Fibroblast of lung (primary cell): ENCODE measurements at regions not wholly inside any gene's neighbourhood (a gene's known extent, or its start where the extent isn't known, plus 50 kb on each side); places are given as distances from the start of the nearest gene placed in this dataset.

ENCODE experiments used
- DNase-seq, 2 donors: peaks; one replicate each; pipeline versions ENCODE4 v3.0.0 to v3.0.0-alpha.2; 2010; ENCODE audit warnings: low read depth in 2 of 2
- H2AFZ ChIP-seq: 2 replicates; pipeline ENCODE4 v1.5.1; 2012; ENCODE audit warnings: low read length, control low read depth, inconsistent platforms
- H3K27ac ChIP-seq: 2 replicates; pipeline ENCODE4 v1.5.1; 2011; ENCODE audit warnings: low read length, control low read depth; ENCODE audit not compliant: insufficient read depth
- H3K27me3 ChIP-seq: 2 replicates; pipeline ENCODE4 v1.5.1; 2011; ENCODE audit warnings: mild to moderate bottlenecking, low read length; ENCODE audit not compliant: control insufficient read depth, insufficient read depth
- H3K36me3 ChIP-seq: 2 replicates; pipeline ENCODE4 v1.5.1; 2011; ENCODE audit warnings: low read length; ENCODE audit not compliant: control insufficient read depth, insufficient read depth
- H3K4me1 ChIP-seq: 2 replicates; pipeline ENCODE4 v1.5.1; 2011; ENCODE audit warnings: low read length; ENCODE audit not compliant: control insufficient read depth, insufficient read depth; ENCODE audit errors: extremely low read depth
- H3K4me2 ChIP-seq: 2 replicates; pipeline ENCODE4 v1.5.1; 2011; ENCODE audit warnings: low read length, control low read depth; ENCODE audit not compliant: insufficient read depth; ENCODE audit errors: extremely low read depth
- H3K4me3 ChIP-seq, 4 experiments: fragments of 200-600 bp in 1 of 4; sonication (generic) in 1 of 4; replicated peaks in 1 of 4; 2 replicates each; pipeline ENCODE4 v1.5.1; 2011 to 2016; ENCODE audit warnings: low read length in 4 of 4, low read depth in 3 of 4, mild to moderate bottlenecking in 3 of 4, control low read depth in 2 of 4, inconsistent platforms in 1 of 4, mixed read lengths in 1 of 4; ENCODE audit not compliant: insufficient read depth in 1 of 4; ENCODE audit errors: control extremely low read depth in 1 of 4
- H3K79me2 ChIP-seq: 2 replicates; pipeline ENCODE4 v1.5.1; 2012; ENCODE audit warnings: mild to moderate bottlenecking, low read length, inconsistent platforms; ENCODE audit not compliant: control insufficient read depth, insufficient read depth
- H3K9ac ChIP-seq: 2 replicates; pipeline ENCODE4 v1.5.1; 2011; ENCODE audit warnings: mild to moderate bottlenecking, low read length, control low read depth; ENCODE audit not compliant: insufficient read depth
- H3K9me3 ChIP-seq: 2 replicates; pipeline ENCODE4 v1.5.1; 2012; ENCODE audit warnings: low read depth, low read length; ENCODE audit not compliant: control insufficient read depth, insufficient read depth
- H4K20me1 ChIP-seq: 2 replicates; pipeline ENCODE4 v1.5.1; 2011; ENCODE audit warnings: low read length; ENCODE audit not compliant: control insufficient read depth, insufficient read depth; ENCODE audit errors: extremely low read depth
- EZH2 ChIP-seq: IDR thresholded peaks from 2 replicates; pipeline ENCODE4 v1.5.1; 2012; ENCODE audit warnings: low read length, control low read depth, mild to moderate bottlenecking; ENCODE audit errors: missing control alignments
- TF ChIP-seq, protein P1 (sequence below), 2 donors: IDR thresholded peaks in 1 of 2; conservative IDR thresholded peaks in 1 of 2; 1 replicate in 1 of 2; 2 replicates in 1 of 2; pipeline ENCODE4 v1.5.1; 2011 to 2012; ENCODE audit warnings: low read length in 2 of 2, control low read depth in 1 of 2, inconsistent platforms in 1 of 2, low read depth in 1 of 2, mild to moderate bottlenecking in 1 of 2

DNA sequence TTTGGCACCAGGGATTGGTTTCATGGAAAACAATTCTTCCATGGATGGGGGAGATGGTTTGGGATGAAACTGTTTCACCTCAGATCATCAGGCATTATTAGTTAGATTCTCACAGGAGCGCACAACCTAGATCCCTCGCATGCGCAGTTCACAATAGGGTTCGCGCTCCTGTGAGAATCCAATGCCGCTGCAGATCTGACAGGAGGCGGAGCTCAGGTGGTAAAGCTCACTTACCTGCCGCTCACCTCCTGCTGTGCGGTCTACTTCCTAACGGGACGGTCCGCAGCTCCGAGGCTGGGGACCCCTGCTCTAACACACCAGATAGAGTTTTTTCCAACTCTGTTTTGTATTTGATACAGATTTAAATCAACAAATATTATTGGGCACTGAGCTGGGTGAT lies 286.5 kb downstream of the MTX2 start:
- Histone ChIP-seq H3K27ac (no peak overlapping the region), H3K9me3 (no peaks in the 10 kb centered on the region), H3K9ac (no peak overlapping the region), H3K79me2 (no peaks in the 10 kb centered on the region), H3K4me3 (no peak overlapping the region), H3K4me1 (no peaks in the 10 kb centered on the region), H3K36me3 (no peaks in the 10 kb centered on the region), H4K20me1 (no peaks in the 10 kb centered on the region), H3K27me3 (peaks cover 11% of the 10 kb centered on the region), H2AFZ (no peak overlapping the region), H3K4me2 (no peak overlapping the region)
- no peak for DNase-seq
- TF ChIP-seq, protein P1, sequence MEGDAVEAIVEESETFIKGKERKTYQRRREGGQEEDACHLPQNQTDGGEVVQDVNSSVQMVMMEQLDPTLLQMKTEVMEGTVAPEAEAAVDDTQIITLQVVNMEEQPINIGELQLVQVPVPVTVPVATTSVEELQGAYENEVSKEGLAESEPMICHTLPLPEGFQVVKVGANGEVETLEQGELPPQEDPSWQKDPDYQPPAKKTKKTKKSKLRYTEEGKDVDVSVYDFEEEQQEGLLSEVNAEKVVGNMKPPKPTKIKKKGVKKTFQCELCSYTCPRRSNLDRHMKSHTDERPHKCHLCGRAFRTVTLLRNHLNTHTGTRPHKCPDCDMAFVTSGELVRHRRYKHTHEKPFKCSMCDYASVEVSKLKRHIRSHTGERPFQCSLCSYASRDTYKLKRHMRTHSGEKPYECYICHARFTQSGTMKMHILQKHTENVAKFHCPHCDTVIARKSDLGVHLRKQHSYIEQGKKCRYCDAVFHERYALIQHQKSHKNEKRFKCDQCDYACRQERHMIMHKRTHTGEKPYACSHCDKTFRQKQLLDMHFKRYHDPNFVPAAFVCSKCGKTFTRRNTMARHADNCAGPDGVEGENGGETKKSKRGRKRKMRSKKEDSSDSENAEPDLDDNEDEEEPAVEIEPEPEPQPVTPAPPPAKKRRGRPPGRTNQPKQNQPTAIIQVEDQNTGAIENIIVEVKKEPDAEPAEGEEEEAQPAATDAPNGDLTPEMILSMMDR (conservative IDR thresholded peaks at IDR 0.05 in 1 of 2, IDR thresholded peaks at IDR 0.05 in 1 of 2; ENCODE audit: low read depth in 1 of 2, low read length in 2 of 2), result no peak
- no peak for TF ChIP-seq EZH2

- Histone ChIP-seq H3K4me2 (no peak overlapping the region), H3K4me3 (no peak overlapping the region), H4K20me1 (no peaks in the 10 kb centered on the region), H3K4me1 (no peaks in the 10 kb centered on the region), H3K9me3 (no peaks in the 10 kb centered on the region), H3K9ac (no peak overlapping the region), H3K79me2 (no peaks in the 10 kb centered on the region), H3K27me3 (peaks cover 11% of the 10 kb centered on the region), H2AFZ (no peak overlapping the region), H3K27ac (no peak overlapping the region), H3K36me3 (no peaks in the 10 kb centered on the region)
- no peak for DNase-seq
- TF ChIP-seq EZH2, result no peak
- TF ChIP-seq, protein P1 (conservative IDR thresholded peaks at IDR 0.05 in 1 of 2, IDR thresholded peaks at IDR 0.05 in 1 of 2; ENCODE audit: low read depth in 1 of 2, low read length in 2 of 2), result no peak
Observed at GRCh38 chr2:176556373-176556772, 287.1 kb downstream of the MTX2 start.

GRCh38 chr2:176557821-176558220 lies 288.6 kb downstream of the MTX2 start:
- Histone ChIP-seq H2AFZ (no peak overlapping the region), H3K27ac (no peak overlapping the region), H3K4me1 (no peaks in the 10 kb centered on the region), H3K79me2 (no peaks in the 10 kb centered on the region), H3K4me3 (no peak overlapping the region), H3K9me3 (no peaks in the 10 kb centered on the region), H3K36me3 (no peaks in the 10 kb centered on the region), H3K27me3 (peaks cover 11% of the 10 kb centered on the region), H3K9ac (no peak overlapping the region), H4K20me1 (no peaks in the 10 kb centered on the region), H3K4me2 (no peak overlapping the region)
- no peak for TF ChIP-seq EZH2
- TF ChIP-seq, protein P1 (conservative IDR thresholded peaks at IDR 0.05 in 1 of 2, IDR thresholded peaks at IDR 0.05 in 1 of 2; ENCODE audit: low read depth in 1 of 2, low read length in 2 of 2), result no peak
- no peak for DNase-seq
